ENCODE measurements at regions not wholly inside any gene's neighbourhood (a gene's known extent, or its start where the extent isn't known, plus 50 kb on each side); places are given as distances from the start of the nearest gene placed in this dataset.

- TF ChIP-seq BCLAF1 (IDR thresholded peaks at IDR 0.05) (no peak), RELB (IDR thresholded peaks at IDR 0.05; ENCODE audit: low read depth) (no peak)
These were observed 69.7 kb upstream of the MAMLD1 start (continued) for GRCh38 chrX:150293311-150294013.

GRCh38 chrX:150298841-150299551, 64.1 kb upstream of the MAMLD1 start:
- ChIA-PET POLR2A (no interaction called here), CTCF (no interaction called here), RAD21 (ENCODE audit: unreplicated experiment) (no interaction called here), SMC1A (ENCODE audit: uncharacterized antibody, unreplicated experiment) (no interaction called here)
- no peak for ATAC-seq
- no peak for FAIRE-seq
- H2AFZ ChIP-seq (ENCODE audit: control insufficient read depth, low read depth, low read length): no peak overlapping the region
- H3K9ac ChIP-seq (ENCODE audit: control insufficient read depth, insufficient read depth, low read length): no peak overlapping the region
- 41% methylated on average over 4 of the region's 4 CpGs for WGBS (ENCODE audit: insufficient coverage, insufficient replicate concordance, low lambda C conversion rate, missing lambda C conversion rate)
- in situ Hi-C loops (cut with MboI): no loop called here
- H3K27me3 ChIP-seq (replicated peaks in 1 of 2; ENCODE audit: control insufficient read depth in 2 of 2, insufficient read depth in 2 of 2, low read length in 1 of 2): peaks cover 0 to 3% of the 10 kb centered on the region in 2 experiments; a peak in 1 of 4 replicates
- no TSS peak for BruUV-seq (replicated peaks)
- H3K36me3 ChIP-seq (ENCODE audit: control insufficient read depth in 2 of 2, insufficient read depth in 2 of 2, low read length in 1 of 2): no peaks in the 10 kb centered on the region
- DNase-seq (ENCODE audit: low read depth, low spot score): no peak
- no peaks in the 10 kb centered on the region for H3K4me1 ChIP-seq (ENCODE audit: control insufficient read depth, insufficient read depth, low read length)
- intact Hi-C loops (cut with micrococcal nuclease; ENCODE audit: unreplicated experiment): no loop called here
- no peak overlapping the region for H3K4me2 ChIP-seq (ENCODE audit: control insufficient read depth, insufficient read depth)
- no peaks in the 10 kb centered on the region for H4K20me1 ChIP-seq (ENCODE audit: control insufficient read depth, insufficient read depth)
- H3K4me3 ChIP-seq: no peak overlapping the region
- H3K27ac ChIP-seq (ENCODE audit: control insufficient read depth, insufficient read depth): no peak overlapping the region
- H3K79me2 ChIP-seq (ENCODE audit: control insufficient read depth, insufficient read depth, low read length): no peaks in the 10 kb centered on the region
- no peaks in the 10 kb centered on the region for H3K9me3 ChIP-seq (replicated peaks; ENCODE audit: control insufficient read depth, insufficient read depth, low read length)
- TF ChIP-seq RB1 (IDR thresholded peaks at IDR 0.05; ENCODE audit: borderline replicate concordance) (no peak), ZNF687 (IDR thresholded peaks at IDR 0.05) (no peak), USF2 (IDR thresholded peaks at IDR 0.05; ENCODE audit: borderline replicate concordance, low read depth, low read length) (no peak), NFYA (IDR thresholded peaks at IDR 0.05; ENCODE audit: borderline replicate concordance, low read depth, low read length) (no peak), CHD4 (IDR thresholded peaks at IDR 0.05) (no peak), IRF4 (IDR thresholded peaks at IDR 0.05; ENCODE audit: low read depth, low read length) (no peak), PAX8 (IDR thresholded peaks at IDR 0.05) (no peak), CEBPB (IDR thresholded peaks at IDR 0.05; ENCODE audit: borderline replicate concordance in 1 of 2, low read depth in 2 of 2, low read length in 2 of 2) (no peak)
